ENCODE measurements at regions not wholly inside any gene's neighbourhood (a gene's known extent, or its start where the extent isn't known, plus 50 kb on each side); places are given as distances from the start of the nearest gene placed in this dataset.
A peak's percentile ranks its signal among the peaks of the same experiment; 100 is the strongest.

DNA sequence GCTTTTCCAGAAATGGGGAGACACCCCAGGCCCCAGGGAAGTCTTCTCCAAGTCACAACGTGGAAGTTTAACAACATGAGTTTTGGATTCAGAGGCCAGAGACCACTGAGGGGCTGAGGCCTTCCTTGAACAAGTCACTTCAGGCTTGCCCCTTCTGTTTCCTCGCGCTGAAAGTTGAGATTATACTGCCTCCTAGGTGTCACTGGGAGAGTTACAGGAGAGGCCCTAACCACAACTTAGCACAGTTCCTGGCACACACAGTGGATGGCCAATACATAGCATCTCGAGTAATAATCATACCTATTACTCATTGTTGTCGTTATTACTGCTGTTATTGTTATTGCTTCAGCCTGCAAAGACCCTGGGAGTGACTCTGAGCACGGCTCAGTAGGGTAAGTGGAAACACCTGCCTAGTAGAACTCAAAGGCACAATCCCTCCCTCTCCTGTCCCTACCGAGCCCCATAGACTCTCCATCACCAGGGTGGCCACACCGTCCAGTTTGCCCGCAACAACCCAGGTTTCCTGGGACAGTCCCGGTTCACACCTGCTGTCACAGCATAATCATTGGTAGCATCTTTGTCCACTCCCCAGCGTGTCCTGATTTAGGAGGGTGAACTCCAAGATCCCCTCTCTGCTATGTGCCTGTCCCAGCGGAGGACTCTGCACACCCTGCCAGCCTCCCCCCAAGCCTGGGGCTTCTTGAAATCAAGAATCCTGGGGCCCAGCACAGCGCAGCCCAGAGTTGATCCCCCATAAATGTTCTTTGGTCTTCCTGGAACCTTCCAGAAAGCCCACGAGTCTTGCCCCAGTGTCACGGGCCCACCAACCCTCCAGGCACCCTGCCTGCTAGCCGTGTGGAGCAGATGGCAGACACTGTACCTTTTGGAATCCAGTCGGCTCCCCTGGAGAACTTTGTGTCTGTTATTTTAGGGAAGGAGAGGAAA, 85.0 kb downstream of the SYNE3 start:
- peaks cover 32% of the 10 kb centered on the region for H3K4me1 ChIP-seq (ENCODE audit: insufficient read depth, low read length)
- no peaks in the 10 kb centered on the region for H3K9me3 ChIP-seq (ENCODE audit: low read length)
- no peaks in the 10 kb centered on the region for H3K79me2 ChIP-seq (ENCODE audit: insufficient read depth, low read length)
- peaks cover 3 to 18% of the 10 kb centered on the region in 2 experiments; a peak in 3 of 5 replicates for H3K36me3 ChIP-seq (replicated peaks in 1 of 2; ENCODE audit: control insufficient read depth in 1 of 2, insufficient read depth in 2 of 2, low read length in 2 of 2)
- peak; percentile 58 for ATAC-seq
- no peaks in the 10 kb centered on the region for H3K27me3 ChIP-seq (ENCODE audit: control insufficient read depth in 1 of 2, insufficient read depth in 2 of 2, low read length in 2 of 2)
- TF ChIP-seq, protein P1, sequence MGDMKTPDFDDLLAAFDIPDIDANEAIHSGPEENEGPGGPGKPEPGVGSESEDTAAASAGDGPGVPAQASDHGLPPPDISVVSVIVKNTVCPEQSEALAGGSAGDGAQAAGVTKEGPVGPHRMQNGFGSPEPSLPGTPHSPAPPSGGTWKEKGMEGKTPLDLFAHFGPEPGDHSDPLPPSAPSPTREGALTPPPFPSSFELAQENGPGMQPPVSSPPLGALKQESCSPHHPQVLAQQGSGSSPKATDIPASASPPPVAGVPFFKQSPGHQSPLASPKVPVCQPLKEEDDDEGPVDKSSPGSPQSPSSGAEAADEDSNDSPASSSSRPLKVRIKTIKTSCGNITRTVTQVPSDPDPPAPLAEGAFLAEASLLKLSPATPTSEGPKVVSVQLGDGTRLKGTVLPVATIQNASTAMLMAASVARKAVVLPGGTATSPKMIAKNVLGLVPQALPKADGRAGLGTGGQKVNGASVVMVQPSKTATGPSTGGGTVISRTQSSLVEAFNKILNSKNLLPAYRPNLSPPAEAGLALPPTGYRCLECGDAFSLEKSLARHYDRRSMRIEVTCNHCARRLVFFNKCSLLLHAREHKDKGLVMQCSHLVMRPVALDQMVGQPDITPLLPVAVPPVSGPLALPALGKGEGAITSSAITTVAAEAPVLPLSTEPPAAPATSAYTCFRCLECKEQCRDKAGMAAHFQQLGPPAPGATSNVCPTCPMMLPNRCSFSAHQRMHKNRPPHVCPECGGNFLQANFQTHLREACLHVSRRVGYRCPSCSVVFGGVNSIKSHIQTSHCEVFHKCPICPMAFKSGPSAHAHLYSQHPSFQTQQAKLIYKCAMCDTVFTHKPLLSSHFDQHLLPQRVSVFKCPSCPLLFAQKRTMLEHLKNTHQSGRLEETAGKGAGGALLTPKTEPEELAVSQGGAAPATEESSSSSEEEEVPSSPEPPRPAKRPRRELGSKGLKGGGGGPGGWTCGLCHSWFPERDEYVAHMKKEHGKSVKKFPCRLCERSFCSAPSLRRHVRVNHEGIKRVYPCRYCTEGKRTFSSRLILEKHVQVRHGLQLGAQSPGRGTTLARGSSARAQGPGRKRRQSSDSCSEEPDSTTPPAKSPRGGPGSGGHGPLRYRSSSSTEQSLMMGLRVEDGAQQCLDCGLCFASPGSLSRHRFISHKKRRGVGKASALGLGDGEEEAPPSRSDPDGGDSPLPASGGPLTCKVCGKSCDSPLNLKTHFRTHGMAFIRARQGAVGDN (CRISPR knock-in tag; IDR thresholded peaks at IDR 0.05) = peak; percentile 3; the same call in 1 of the 2 replicates
- TF ChIP-seq STAG1 (CRISPR knock-in tag; IDR thresholded peaks at IDR 0.05) = peak; percentile 59
- TF ChIP-seq, protein P2, sequence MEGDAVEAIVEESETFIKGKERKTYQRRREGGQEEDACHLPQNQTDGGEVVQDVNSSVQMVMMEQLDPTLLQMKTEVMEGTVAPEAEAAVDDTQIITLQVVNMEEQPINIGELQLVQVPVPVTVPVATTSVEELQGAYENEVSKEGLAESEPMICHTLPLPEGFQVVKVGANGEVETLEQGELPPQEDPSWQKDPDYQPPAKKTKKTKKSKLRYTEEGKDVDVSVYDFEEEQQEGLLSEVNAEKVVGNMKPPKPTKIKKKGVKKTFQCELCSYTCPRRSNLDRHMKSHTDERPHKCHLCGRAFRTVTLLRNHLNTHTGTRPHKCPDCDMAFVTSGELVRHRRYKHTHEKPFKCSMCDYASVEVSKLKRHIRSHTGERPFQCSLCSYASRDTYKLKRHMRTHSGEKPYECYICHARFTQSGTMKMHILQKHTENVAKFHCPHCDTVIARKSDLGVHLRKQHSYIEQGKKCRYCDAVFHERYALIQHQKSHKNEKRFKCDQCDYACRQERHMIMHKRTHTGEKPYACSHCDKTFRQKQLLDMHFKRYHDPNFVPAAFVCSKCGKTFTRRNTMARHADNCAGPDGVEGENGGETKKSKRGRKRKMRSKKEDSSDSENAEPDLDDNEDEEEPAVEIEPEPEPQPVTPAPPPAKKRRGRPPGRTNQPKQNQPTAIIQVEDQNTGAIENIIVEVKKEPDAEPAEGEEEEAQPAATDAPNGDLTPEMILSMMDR (CRISPR knock-in tag; IDR thresholded peaks at IDR 0.05) = peak; percentile 68
- TF ChIP-seq, protein P3, sequence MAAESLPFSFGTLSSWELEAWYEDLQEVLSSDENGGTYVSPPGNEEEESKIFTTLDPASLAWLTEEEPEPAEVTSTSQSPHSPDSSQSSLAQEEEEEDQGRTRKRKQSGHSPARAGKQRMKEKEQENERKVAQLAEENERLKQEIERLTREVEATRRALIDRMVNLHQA (CRISPR knock-in tag; IDR thresholded peaks at IDR 0.05) = no peak
- ChIA-PET POLR2A (interaction anchor here (1.1 to 1.3 kb wide), 2 partner anchors 13 to 92 kb away, joined by 3 read pairs; no protein-coding TSS in a partner anchor), CTCF (ENCODE audit: low intra/inter-chr PET ratio, low total read pairs) (interaction anchor here (1.4 kb wide), 1 partner anchor 202 kb away, joined by 4 read pairs; no protein-coding TSS in a partner anchor)
- H3K9ac ChIP-seq (ENCODE audit: insufficient read depth, low read depth, low read length) = no peak overlapping the region
- H2AFZ ChIP-seq (ENCODE audit: low read length) = no peak overlapping the region
- no peak for FAIRE-seq
- in situ Hi-C loops (cut with HindIII; ENCODE audit: extremely low pct_ligation_motif_present, low pct_unique_long_range_greater_than_20kb) = loop anchor here (5.0 kb wide), 1 partner anchor 744 kb away; no protein-coding TSS in a partner anchor
- no peak overlapping the region for H3K27ac ChIP-seq (ENCODE audit: extremely low read length, insufficient read depth, low read length)
- H4K20me1 ChIP-seq (ENCODE audit: insufficient read depth, low read length) = no peaks in the 10 kb centered on the region
- H3K4me3 ChIP-seq (replicated peaks in 1 of 3; ENCODE audit: insufficient read depth in 1 of 3, low read depth in 2 of 3, low read length in 3 of 3) = no peak overlapping the region
- BruUV-seq (replicated peaks) = no TSS peak
- intact Hi-C loops (cut with micrococcal nuclease; ENCODE audit: unreplicated experiment) = loop anchor here (1.0 to 10.0 kb wide), 2 partner anchors 207 to 742 kb away; no protein-coding TSS in a partner anchor
- DNase-seq (ENCODE audit: low spot score) = no peak
- no peak overlapping the region for H3K4me2 ChIP-seq (ENCODE audit: low read depth, low read length)
- 88% methylated on average over 14 of the region's 17 CpGs for WGBS (ENCODE audit: low lambda C conversion rate)

Data from HepG2 (cell line).